HG02885 (cell line): ENCODE measurements at regions not wholly inside any gene's neighbourhood (a gene's known extent, or its start where the extent isn't known, plus 50 kb on each side); places are given as distances from the start of the nearest gene placed in this dataset.

ENCODE experiments used
- ATAC-seq: cut with Tn5 transposase; IDR thresholded peaks from one replicate; pipeline ENCODE4 v1.9.1; 2021; ENCODE audit warnings: mild to moderate bottlenecking; ENCODE audit not compliant: unreplicated experiment, poor library complexity

- no peak for ATAC-seq
Observed at GRCh38 chr10:31754803-31755624, 173.6 kb downstream of the ARHGAP12 start.

GRCh38 chr10:31753681-31754080, 174.9 kb downstream of the ARHGAP12 start:
- no peak for ATAC-seq

GRCh38 chr10:31752170-31752569, 176.5 kb downstream of the ARHGAP12 start:
- no peak for ATAC-seq

GRCh38 chr10:31751738-31752080, 176.9 kb downstream of the ARHGAP12 start:
- no peak for ATAC-seq

GRCh38 chr10:31751051-31751737, 177.4 kb downstream of the ARHGAP12 start:
- no peak for ATAC-seq

GRCh38 chr10:31749981-31750840, 178.4 kb downstream of the ARHGAP12 start:
- ATAC-seq = no peak

- ATAC-seq = no peak
Observed at GRCh38 chr10:31749301-31749700, 179.3 kb downstream of the ARHGAP12 start.

- ATAC-seq = no peak
Observed at GRCh38 chr10:31745612-31746376, 182.8 kb downstream of the ARHGAP12 start.

- no peak for ATAC-seq
Observed at GRCh38 chr10:31744025-31744424, 184.6 kb downstream of the ARHGAP12 start.

GRCh38 chr10:31742255-31742654, 186.4 kb downstream of the ARHGAP12 start:
- no peak for ATAC-seq

- ATAC-seq = no peak
Observed at GRCh38 chr10:31741473-31741872, 187.2 kb downstream of the ARHGAP12 start.

GRCh38 chr10:31739711-31740110, 188.9 kb downstream of the ARHGAP12 start:
- no peak for ATAC-seq

GRCh38 chr10:31739146-31739545, 189.5 kb downstream of the ARHGAP12 start:
- no peak for ATAC-seq

- no peak for ATAC-seq
Observed at GRCh38 chr10:31731711-31732110, 196.9 kb downstream of the ARHGAP12 start.

GRCh38 chr10:31730776-31731175, 197.9 kb downstream of the ARHGAP12 start:
- ATAC-seq = no peak

- ATAC-seq = no peak
Observed at GRCh38 chr10:31728698-31729224, 199.9 kb downstream of the ARHGAP12 start.

- no peak for ATAC-seq
Observed at GRCh38 chr10:31725436-31725835, 203.2 kb downstream of the ARHGAP12 start.

- ATAC-seq = no peak
Observed at GRCh38 chr10:31724296-31724695, 204.3 kb downstream of the ARHGAP12 start.

- ATAC-seq = no peak
Observed at GRCh38 chr10:31723106-31723750, 205.4 kb downstream of the ARHGAP12 start.
